Endothelial cell of umbilical vein (primary cell): ENCODE measurements at regions not wholly inside any gene's neighbourhood (a gene's known extent, or its start where the extent isn't known, plus 50 kb on each side); places are given as distances from the start of the nearest gene placed in this dataset.

Experiments
- CTCF ChIP-seq, 2 donors: IDR thresholded peaks; 1 replicate in 1 of 2; 2 replicates in 1 of 2; pipeline ENCODE4 v1.5.1; 2011; ENCODE audit warnings: low read length in 2 of 2, mild to moderate bottlenecking in 2 of 2, moderate library complexity in 2 of 2, control low read depth in 1 of 2, inconsistent platforms in 1 of 2, low read depth in 1 of 2; ENCODE audit not compliant: insufficient read depth in 1 of 2; ENCODE audit errors: extremely low read depth in 1 of 2
- EZH2 ChIP-seq: IDR thresholded peaks from 2 replicates; pipeline ENCODE4 v1.6.1; 2012; ENCODE audit warnings: borderline replicate concordance, low read depth, mild to moderate bottlenecking, moderate library complexity, low read length, inconsistent platforms; ENCODE audit not compliant: severe bottlenecking
- JUN ChIP-seq: IDR thresholded peaks from 2 replicates; pipeline ENCODE4 v1.6.1; 2011; ENCODE audit warnings: borderline replicate concordance, low read depth; ENCODE audit not compliant: insufficient read length, insufficient read depth
- POLR2A ChIP-seq: IDR thresholded peaks from 2 replicates; pipeline ENCODE4 v1.6.1; 2012; ENCODE audit warnings: low read depth, mild to moderate bottlenecking, control low read depth, low read length
- POLR2AphosphoS5 ChIP-seq: IDR thresholded peaks from 2 replicates; pipeline ENCODE4 v1.6.1; 2012; ENCODE audit warnings: low read depth, mild to moderate bottlenecking, control low read depth, low read length, moderate library complexity; ENCODE audit not compliant: insufficient read depth

GRCh38 chr1:75984781-75985180, 52.6 kb upstream of the ASB17 start:
- no peak for TF ChIP-seq CTCF (IDR thresholded peaks at IDR 0.05; ENCODE audit: extremely low read depth in 1 of 2, insufficient read depth in 1 of 2, low read depth in 1 of 2, low read length in 2 of 2)
- TF ChIP-seq EZH2: no peak
- no peak for TF ChIP-seq POLR2A
- no peak for TF ChIP-seq JUN
- TF ChIP-seq POLR2AphosphoS5: no peak
